ENCODE measurements at regions not wholly inside any gene's neighbourhood (a gene's known extent, or its start where the extent isn't known, plus 50 kb on each side); places are given as distances from the start of the nearest gene placed in this dataset.

- intact Hi-C loops (cut with DNase I; ENCODE audit: low total_unique reads): no loop called here
- no peaks in the 10 kb centered on the region for H3K36me3 ChIP-seq
- no peak for TF ChIP-seq POLR2A (IDR thresholded peaks at IDR 0.05)
- no peak for TF ChIP-seq CTCF (IDR thresholded peaks at IDR 0.05)
- DNase-seq: no peak
- H3K27ac ChIP-seq: no peak overlapping the region
- H3K27me3 ChIP-seq: no peaks in the 10 kb centered on the region
- no peaks in the 10 kb centered on the region for H3K4me1 ChIP-seq
- no peaks in the 10 kb centered on the region for H3K9me3 ChIP-seq
- H3K4me3 ChIP-seq: no peak overlapping the region
Measured at GRCh38 chr4:135833529-135833928, 1631.9 kb upstream of the PABPC4L start.

- TF ChIP-seq CTCF (IDR thresholded peaks at IDR 0.05) (no peak), POLR2A (IDR thresholded peaks at IDR 0.05) (no peak)
- Histone ChIP-seq H3K27ac (no peak overlapping the region), H3K4me1 (no peaks in the 10 kb centered on the region), H3K9me3 (no peaks in the 10 kb centered on the region), H3K27me3 (no peaks in the 10 kb centered on the region), H3K4me3 (no peak overlapping the region), H3K36me3 (no peaks in the 10 kb centered on the region)
- intact Hi-C loops (cut with DNase I; ENCODE audit: low total_unique reads): no loop called here
- DNase-seq: no peak
Measured at GRCh38 chr4:135824759-135825296, 1623.2 kb upstream of the PABPC4L start.

- Histone ChIP-seq H3K36me3 (no peaks in the 10 kb centered on the region), H3K4me3 (no peak overlapping the region), H3K4me1 (no peaks in the 10 kb centered on the region), H3K27me3 (no peaks in the 10 kb centered on the region), H3K9me3 (no peaks in the 10 kb centered on the region), H3K27ac (no peak overlapping the region)
- intact Hi-C loops (cut with DNase I; ENCODE audit: low total_unique reads): no loop called here
- DNase-seq: no peak
- TF ChIP-seq POLR2A (IDR thresholded peaks at IDR 0.05): no peak
- no peak for TF ChIP-seq CTCF (IDR thresholded peaks at IDR 0.05)
Measured at GRCh38 chr4:135804785-135805184, 1603.2 kb upstream of the PABPC4L start.

- Histone ChIP-seq H3K27me3 (no peaks in the 10 kb centered on the region), H3K4me3 (no peak overlapping the region), H3K9me3 (no peaks in the 10 kb centered on the region), H3K4me1 (no peaks in the 10 kb centered on the region), H3K27ac (no peak overlapping the region), H3K36me3 (no peaks in the 10 kb centered on the region)
- no peak for DNase-seq
- no peak for TF ChIP-seq POLR2A (IDR thresholded peaks at IDR 0.05)
- TF ChIP-seq CTCF (IDR thresholded peaks at IDR 0.05): no peak
- intact Hi-C loops (cut with DNase I; ENCODE audit: low total_unique reads): no loop called here
Measured at GRCh38 chr4:135777361-135777760, 1575.8 kb upstream of the PABPC4L start.

- Histone ChIP-seq H3K9me3 (no peaks in the 10 kb centered on the region), H3K4me3 (no peak overlapping the region), H3K36me3 (no peaks in the 10 kb centered on the region), H3K27me3 (no peaks in the 10 kb centered on the region), H3K4me1 (no peaks in the 10 kb centered on the region), H3K27ac (no peak overlapping the region)
- no peak for DNase-seq
- intact Hi-C loops (cut with DNase I; ENCODE audit: low total_unique reads): no loop called here
- no peak for TF ChIP-seq POLR2A (IDR thresholded peaks at IDR 0.05)
- no peak for TF ChIP-seq CTCF (IDR thresholded peaks at IDR 0.05)
Measured at GRCh38 chr4:135775909-135776308, 1574.3 kb upstream of the PABPC4L start.
